ENCODE measurements at regions not wholly inside any gene's neighbourhood (a gene's known extent, or its start where the extent isn't known, plus 50 kb on each side); places are given as distances from the start of the nearest gene placed in this dataset.

DNA sequence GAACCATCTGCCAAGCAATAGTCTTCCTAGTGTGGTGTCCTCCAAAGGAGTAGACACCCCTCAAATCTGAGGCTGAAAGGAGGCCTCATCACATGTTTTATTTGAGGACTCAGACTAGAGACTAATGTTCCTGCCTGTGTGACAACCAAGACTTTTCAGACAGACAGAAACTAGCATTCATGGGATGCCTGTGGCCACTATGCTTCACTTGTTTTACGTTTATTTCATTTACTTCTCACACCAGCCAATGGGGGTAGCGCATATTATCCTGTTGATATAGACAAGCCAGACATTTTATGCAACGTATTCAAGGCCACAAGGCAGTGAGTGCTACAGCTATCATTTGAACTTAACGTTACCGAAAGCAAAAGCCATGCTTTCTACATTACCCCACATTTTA lies 391.7 kb upstream of the HTR2A start:
- Histone ChIP-seq H3K18ac (ENCODE audit: insufficient read length, low read depth, low read length) (no peak overlapping the region), H3K23me2 (ENCODE audit: insufficient read length, low read depth, low read length, poor library complexity, severe bottlenecking) (no peaks in the 10 kb centered on the region), H3K4me2 (ENCODE audit: insufficient read depth, insufficient read length, low read length) (no peak overlapping the region), H4K91ac (ENCODE audit: insufficient read length, low read depth, low read length) (no peak overlapping the region), H2BK120ac (ENCODE audit: low read depth, low read length, poor library complexity, severe bottlenecking) (no peak overlapping the region), H2AK5ac (ENCODE audit: insufficient read length, low read length) (no peak overlapping the region), H3K27me3 (ENCODE audit: insufficient read depth, low read length) (no peaks in the 10 kb centered on the region), H3K4me1 (ENCODE audit: insufficient read depth, low read length) (no peaks in the 10 kb centered on the region), H3K56ac (ENCODE audit: insufficient read length, low read depth, low read length) (no peak overlapping the region), H2BK12ac (ENCODE audit: insufficient read length, low read depth, low read length) (no peak overlapping the region), H4K8ac (replicated peaks; ENCODE audit: insufficient read length, low read depth, low read length) (no peak overlapping the region), H3K9me3 (ENCODE audit: control insufficient read depth, low read depth, low read length) (no peaks in the 10 kb centered on the region), H3K4ac (ENCODE audit: low read depth, low read length) (no peak overlapping the region), H2BK20ac (ENCODE audit: low read depth, low read length, poor library complexity, severe bottlenecking) (no peak overlapping the region), H3K9ac (ENCODE audit: extremely low read depth, insufficient read length, low read length) (no peak overlapping the region), H2BK5ac (ENCODE audit: insufficient read length, low read length) (no peak overlapping the region), H4K20me1 (ENCODE audit: control insufficient read depth, insufficient read depth, insufficient read length) (no peaks in the 10 kb centered on the region), H4K5ac (ENCODE audit: insufficient read length, low read depth, low read length) (no peak overlapping the region), H3K79me1 (ENCODE audit: insufficient read depth, low read depth, low read length, poor library complexity, severe bottlenecking) (no peaks in the 10 kb centered on the region), H3T11ph (ENCODE audit: low read length) (no peak overlapping the region), H2AFZ (ENCODE audit: low read length) (no peak overlapping the region), H3K23ac (ENCODE audit: insufficient read length, low read depth, low read length) (no peak overlapping the region), H3K27ac (ENCODE audit: insufficient read length, low read depth, low read length) (no peak overlapping the region), H3K79me2 (ENCODE audit: insufficient read depth, low read length) (no peaks in the 10 kb centered on the region), H2BK15ac (ENCODE audit: low read depth, low read length) (no peak overlapping the region), H3K14ac (ENCODE audit: insufficient read depth, low read length) (no peak overlapping the region)
- Mint-ChIP-seq H3K9me3 (no peaks in the 10 kb centered on the region), H3K36me3 (ENCODE audit: insufficient read depth in 1 of 3, low read depth in 3 of 3) (no peaks in the 10 kb centered on the region), H3K27me3 (ENCODE audit: low read depth) (no peaks in the 10 kb centered on the region), H3K4me3 (no peak overlapping the region), H3K27ac (no peak overlapping the region), H3K4me1 (peaks cover 3 to 8% of the 10 kb centered on the region in 2 experiments; a peak in 3 of 4 replicates)
- DNase-seq: no peak
- no CpG with 5 or more reads among the region's 5 CpGs for WGBS (ENCODE audit: extremely low coverage, insufficient read length, low lambda C conversion rate)
- TF ChIP-seq, protein P1, sequence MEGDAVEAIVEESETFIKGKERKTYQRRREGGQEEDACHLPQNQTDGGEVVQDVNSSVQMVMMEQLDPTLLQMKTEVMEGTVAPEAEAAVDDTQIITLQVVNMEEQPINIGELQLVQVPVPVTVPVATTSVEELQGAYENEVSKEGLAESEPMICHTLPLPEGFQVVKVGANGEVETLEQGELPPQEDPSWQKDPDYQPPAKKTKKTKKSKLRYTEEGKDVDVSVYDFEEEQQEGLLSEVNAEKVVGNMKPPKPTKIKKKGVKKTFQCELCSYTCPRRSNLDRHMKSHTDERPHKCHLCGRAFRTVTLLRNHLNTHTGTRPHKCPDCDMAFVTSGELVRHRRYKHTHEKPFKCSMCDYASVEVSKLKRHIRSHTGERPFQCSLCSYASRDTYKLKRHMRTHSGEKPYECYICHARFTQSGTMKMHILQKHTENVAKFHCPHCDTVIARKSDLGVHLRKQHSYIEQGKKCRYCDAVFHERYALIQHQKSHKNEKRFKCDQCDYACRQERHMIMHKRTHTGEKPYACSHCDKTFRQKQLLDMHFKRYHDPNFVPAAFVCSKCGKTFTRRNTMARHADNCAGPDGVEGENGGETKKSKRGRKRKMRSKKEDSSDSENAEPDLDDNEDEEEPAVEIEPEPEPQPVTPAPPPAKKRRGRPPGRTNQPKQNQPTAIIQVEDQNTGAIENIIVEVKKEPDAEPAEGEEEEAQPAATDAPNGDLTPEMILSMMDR (conservative IDR thresholded peaks at IDR 0.05): no peak

Data from H9 (cell line).